HG03520 (cell line): ENCODE measurements at regions not wholly inside any gene's neighbourhood (a gene's known extent, or its start where the extent isn't known, plus 50 kb on each side); places are given as distances from the start of the nearest gene placed in this dataset.

ENCODE experiments used
- ATAC-seq: cut with Tn5 transposase; IDR thresholded peaks from one replicate; pipeline ENCODE4 v1.9.1; 2021; ENCODE audit warnings: mild to moderate bottlenecking, moderate library complexity; ENCODE audit not compliant: unreplicated experiment

DNA sequence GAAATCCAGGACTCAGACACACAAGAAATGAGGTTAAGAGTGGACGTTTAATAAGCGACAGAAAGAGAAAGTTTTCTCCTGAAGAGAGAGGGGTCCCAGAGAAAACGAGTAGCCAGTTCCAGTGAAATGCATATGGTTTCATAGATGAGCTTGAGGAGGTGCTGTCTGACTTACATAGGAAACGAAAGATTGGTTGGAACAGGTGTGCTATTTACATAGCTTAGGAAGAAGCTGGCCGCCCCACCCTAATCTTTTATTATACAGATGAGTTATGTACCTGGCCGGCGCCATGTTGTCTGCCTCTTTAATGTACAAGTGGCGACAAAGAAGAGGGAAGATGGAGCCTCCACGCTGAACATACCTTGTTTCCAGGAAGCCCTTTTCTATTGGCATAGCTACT lies 223.0 kb downstream of the SLC6A15 start:
- ATAC-seq, result no peak

DNA sequence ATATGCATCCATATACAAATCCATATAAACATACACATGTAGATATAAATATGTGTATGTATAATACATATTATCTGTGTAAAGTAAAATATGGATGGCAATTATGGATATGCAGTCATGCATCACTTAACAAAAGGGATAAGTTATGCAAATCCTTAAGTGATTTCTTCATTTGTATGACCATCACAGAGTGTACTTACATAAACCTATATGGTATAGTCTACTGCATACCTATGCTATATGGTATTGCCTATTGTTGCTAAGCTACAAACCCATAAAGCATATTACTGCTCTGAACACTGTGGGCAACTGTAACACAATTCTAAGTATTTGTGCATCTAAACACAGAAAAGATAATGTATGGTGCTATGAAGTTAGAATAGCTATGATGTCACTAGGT lies 227.2 kb downstream of the SLC6A15 start:
- ATAC-seq, result no peak

DNA sequence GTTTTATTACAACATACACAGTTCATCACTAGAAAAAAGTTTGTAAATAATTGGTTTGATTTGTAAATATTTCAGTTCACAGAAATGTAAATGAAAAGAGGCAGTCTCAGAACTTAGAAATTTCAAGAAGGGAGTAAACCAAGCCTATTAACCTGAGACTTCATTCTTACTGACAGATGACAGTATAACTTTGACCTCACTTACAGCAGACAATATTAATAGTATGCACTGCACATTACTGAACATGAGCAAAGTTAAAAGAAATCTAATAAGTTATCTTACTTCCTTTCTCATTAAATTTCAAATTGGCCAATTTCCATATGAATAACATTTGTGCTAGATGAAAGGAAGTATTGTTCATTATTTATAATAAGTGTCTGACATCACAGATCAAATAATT lies 235.8 kb downstream of the SLC6A15 start:
- ATAC-seq, result no peak

DNA sequence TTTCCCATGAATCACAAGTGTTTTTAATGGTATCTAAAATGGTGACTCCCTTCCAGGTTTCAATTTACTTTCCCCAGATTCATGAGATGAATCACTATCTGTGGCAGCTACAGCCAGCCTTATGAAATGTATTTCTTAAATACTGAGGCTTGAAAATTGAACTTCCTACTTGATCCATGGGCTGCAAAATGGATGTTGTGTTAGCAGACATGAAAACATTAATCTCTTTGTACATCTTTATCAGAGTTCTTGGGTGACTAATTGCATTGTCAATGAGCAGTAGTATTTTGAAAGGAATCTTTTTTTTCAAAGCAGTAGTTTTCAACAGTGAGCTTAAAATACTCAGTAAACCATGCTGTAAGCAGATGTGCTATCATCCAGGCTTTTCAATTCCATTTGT lies 250.8 kb downstream of the SLC6A15 start:
- ATAC-seq, result no peak

DNA sequence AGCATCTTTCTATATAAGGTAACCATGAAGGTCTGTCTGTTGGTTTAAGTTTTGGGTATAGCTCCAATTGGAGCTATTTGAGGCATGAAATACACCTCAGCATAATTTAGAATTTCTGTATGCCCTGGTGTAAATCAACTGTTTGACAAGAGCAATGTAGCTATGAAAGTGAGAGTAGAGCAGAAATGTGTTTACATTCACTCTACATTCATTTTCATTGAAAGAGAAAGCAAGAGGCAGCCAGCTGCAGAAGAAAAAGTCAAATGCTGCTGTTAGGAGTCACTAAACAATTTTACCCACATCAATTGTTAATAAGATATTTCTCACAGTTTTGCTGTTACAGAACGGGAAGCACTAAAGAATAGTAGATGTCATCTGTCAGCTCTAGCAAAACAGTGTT lies 252.5 kb downstream of the SLC6A15 start:
- ATAC-seq, result no peak

DNA sequence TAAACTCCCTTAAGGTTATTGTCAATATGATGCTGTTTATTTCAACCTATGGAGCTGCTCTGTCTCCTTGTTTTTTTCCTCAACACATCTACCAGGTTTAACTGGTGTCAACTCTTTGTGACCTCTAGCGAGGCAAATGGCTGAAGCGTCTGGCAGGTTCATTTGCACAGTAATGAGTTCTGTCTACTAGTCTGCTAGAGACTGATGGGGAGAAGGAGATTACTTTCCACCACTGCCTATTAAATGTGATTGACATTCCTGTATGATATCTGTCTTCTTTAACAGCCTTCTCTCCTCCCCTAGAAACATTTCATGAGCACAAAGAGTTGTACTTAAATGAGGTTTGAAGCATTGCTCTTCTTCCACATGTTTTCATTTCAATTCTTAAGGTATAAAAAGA lies 253.7 kb downstream of the SLC6A15 start:
- no peak for ATAC-seq

DNA sequence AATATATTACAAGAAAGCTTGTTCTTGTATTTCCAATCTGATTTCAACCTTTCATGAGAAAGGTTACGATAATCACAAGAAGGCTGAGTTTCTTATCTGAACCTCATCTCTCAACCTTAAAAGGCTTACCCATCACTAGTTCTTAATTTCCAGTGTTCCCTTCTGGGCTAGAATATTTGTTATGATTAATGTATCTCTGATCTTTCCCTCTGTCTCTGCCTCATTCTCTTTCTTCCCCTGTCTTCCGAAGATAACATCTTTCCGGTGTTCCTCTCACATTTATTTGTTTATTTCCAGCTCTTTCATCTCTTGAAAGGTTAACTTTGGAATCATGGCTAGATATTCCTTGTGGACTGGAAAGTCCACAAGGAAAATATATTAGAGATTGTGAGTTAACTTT lies 255.9 kb downstream of the SLC6A15 start:
- no peak for ATAC-seq

DNA sequence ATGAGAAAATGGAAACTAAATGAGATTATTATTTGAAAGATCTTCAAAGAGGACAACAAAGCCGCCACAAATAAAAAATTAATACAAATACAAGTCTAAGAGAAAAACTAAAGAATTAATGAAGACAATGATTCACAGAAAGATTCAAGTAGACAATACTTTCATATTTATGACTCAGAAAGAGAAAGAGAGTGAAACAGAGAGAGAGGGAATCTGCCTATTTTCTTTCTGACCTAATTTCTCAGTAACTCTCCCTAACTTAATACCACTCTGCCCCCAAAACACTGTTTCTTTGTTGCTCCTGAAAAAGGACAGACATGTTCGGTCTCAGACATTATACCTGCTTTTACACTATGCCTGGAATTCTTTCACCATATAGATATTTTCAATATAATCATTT lies 259.1 kb downstream of the SLC6A15 start:
- no peak for ATAC-seq

DNA sequence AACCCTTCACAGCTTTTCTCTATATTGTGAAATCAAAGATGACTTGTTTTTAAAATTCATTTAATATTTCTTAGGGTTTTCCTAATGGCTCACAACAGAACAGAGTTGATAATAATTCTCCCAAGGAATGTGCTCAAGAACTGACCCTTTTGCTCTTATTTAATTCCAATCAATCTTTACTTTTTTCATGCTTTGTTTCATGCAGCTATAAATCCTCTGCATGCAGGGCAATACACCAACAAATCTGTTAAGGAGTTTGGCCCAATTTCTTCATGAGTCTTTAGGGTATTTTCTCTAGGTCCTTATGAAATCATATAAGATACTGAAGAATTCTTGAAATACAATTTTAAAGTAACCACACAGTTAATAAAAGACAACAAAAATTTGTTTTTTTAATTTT lies 264.2 kb downstream of the SLC6A15 start:
- no peak for ATAC-seq

DNA sequence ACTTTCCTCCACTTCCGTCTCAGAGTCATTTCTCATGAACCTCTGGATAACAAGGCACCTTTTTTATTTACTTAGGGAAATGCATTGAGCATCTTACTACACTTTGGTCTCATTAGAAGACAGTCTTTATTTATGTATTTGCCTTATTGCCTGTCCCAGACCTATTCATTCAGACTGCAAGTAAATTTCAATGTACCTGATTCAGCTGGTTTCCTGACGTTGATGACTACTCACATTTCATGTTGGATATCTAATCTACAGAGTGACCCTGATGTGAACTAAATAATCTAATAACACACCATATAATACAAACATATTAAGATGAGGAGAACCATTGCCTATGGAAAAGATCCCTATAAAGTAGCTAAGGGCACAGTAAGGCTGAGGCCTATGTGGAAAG lies 267.7 kb downstream of the SLC6A15 start:
- ATAC-seq, result no peak

DNA sequence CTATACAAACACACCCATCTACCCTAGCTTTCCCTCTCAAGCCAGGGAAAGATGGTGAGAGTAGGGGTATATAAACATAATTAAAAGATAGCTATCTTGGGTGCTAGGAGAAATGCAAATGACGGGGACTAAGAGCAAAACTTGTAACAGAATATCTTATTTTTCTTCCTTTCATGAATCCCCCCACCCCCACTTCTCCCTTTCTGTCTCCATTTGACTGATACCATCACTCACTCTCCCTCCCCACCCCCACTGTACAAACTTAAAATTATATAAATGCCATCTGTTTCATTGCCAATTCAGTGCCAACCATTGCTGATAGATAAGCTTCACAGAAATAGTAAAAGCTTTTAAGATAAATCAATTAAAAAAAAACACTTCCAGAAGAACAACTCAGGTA lies 268.6 kb downstream of the SLC6A15 start:
- no peak for ATAC-seq

DNA sequence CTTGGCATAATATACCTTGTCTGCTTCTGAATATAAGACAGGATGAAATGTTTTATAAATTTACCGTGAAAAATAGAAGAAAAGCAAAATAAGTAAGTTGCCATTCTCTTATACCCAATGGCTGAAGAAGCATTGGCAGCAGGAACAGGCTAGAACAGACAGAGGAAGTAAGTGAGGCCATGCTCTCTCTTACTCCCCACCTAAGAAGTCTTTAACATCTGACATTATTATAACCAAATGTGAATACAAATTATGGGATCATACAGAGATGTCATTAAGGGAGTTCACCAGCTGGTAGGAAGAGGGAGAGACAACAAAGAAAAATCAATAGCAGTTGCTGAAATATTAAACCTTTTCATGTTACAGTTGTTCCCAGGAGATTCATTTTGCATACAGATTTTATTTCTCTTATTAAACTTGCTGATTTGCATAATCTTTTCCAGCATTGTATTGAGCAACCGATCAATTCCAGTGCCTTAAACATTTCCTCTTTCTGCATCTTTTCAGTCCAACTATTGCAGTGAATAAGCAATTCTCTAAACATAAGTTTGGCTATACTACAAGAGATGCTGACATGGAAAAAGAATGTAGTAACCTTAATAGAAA lies 270.6 kb downstream of the SLC6A15 start:
- no peak for ATAC-seq

DNA sequence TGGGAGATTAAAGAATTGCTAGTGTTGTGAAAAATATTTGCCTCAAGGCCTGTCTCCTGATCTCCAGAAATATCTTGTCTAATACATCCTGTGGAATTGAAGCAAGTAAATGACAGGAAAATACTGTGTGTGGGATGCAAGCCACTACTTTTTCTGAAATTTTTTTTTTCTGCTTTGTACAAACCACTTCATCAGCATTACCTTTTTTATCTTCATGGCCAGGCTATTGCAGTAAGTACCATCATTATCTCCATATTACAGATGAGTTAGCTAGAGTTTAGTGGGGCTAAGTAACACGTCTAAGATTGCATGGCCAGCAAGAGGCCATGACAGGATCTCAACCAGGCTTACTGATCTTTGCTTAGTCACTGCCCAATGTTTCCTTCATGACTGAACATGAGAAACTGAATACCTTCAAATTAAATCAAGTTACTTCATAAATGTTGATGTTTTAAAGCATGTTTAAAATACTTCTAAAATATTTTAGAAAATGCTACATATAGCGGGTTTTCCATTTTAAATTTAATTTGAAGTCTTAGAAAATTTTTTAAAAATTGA lies 273.7 kb downstream of the SLC6A15 start:
- ATAC-seq, result no peak

DNA sequence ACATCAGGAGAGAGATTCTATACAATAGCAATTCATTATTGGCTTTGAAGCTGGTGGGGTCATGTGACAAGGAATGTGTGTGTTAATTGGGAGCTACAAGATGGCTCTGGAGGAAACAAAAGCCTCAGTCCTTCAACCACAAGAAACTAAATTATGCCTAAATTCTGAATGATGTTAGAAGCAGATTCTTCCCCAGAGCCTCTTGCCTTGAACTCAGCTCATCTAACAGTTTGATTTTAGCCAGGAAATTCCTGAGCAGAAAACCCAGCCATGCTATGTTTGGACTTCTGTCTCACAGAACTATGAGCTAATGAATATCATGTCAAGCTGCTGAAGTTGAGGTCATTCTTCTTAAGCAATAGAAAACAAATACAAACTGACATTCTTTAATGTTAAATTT lies 274.7 kb downstream of the SLC6A15 start:
- no peak for ATAC-seq

DNA sequence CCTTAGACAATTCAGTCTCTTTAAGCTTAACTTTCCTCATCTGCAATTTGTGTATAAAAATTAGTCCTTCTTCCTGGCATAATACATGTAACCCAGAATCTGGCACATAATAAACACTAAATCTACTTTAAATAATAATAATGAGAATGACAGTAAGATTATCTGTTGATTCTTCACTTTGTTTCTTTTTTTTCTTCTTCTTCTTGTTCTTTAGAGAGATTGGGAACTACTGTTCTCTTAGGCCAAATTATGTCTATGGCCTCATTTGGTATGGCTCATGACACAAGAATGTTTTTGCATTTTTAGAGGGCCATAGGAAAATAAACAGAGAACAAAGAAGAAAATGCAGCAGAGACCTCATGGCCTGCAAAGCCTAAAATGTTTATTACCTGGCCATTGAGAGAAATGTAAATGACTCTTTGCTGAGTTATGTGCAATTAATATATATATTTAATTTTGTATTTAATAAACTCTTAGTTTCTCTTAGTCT lies 275.8 kb downstream of the SLC6A15 start:
- ATAC-seq, result no peak

DNA sequence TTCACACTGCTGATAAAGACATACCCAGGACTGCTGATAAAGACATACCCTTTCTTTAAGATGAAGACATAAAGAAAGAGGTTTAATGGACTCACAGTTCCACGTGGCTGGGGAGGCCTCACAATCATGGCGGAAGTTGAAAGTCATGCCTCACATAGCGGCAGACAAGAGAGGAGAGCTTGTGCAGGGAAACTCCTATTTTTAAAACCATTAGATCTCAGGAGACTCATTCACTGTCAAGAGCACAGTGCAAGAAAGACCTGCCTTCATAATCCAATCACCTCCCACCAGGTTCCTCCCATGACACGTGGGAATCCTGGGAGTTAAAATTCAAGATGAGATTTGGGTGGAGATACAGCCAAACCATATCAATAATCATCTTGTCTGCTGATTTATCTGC lies 278.1 kb downstream of the SLC6A15 start:
- ATAC-seq, result no peak

DNA sequence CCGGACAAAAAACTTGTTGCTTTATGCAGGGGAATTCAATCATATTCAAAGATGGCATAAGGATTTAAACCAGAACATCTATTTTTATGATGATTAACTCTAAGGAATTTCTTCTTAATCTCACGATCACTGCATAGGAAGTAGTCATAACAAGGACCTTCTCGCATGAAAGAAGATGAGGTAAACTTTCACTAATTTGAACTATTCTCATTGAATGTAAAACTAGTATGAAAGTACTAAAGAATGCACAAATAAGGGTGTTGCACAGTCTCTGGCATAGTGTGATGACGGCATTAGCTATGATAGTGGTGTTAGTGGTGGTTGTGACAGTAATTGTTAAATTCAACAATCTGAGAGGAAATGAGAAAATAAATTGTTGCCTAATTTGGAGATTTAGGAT lies 280.0 kb downstream of the SLC6A15 start:
- no peak for ATAC-seq

DNA sequence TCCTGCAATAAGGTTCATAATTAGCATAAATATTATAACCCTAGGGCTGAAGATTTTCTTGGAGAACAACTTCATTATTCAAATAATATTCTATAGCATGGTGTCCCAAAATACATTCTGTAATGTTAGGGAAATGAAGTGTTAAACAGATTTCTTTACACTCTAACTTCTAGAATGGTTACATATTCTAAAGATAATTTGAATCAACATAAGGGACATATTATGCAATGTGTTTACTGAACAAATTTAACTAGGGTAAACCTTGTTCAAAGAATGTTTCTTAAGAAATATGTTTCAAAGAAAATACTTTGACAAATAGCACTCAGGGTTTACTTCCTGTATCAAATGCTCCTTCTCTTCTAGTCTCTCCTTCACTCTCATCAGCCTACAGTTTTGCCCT lies 281.6 kb downstream of the SLC6A15 start:
- ATAC-seq, result no peak

DNA sequence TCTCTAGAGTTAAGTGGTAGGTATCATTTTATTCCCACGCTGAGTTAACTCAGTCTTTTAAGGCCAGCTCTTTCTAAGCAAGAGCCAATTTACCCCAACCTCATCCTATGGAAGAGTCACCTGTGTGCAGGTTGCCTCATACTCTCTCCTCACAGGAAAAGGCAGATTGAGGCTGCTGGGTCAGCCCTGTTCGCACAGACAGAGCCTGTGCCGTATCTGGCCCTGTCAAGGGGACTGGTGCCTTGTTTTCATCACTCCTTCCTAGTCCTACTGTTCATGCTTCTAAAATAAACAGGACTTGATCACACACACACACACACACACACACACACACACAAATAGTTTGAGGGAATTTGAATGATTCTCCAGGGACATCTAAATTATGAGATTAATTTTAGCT lies 285.0 kb downstream of the SLC6A15 start:
- ATAC-seq, result no peak

DNA sequence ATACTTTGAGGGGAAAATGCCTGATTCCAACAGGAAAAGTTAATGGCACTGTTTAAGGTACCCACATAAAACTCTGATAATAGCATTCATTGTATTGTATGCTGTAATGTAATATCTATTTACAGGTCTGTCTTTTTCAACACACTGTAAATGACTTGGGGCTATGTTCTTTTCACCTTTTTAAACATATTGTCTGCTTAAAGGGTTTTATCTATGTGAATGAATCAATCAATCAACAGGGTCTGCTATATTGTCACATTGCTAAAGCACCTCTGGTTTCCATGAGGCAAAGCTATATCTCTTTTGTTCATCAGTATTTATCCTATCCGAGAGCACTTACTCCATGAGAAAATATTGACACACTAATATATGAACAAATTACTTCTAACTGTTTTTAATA lies 288.0 kb downstream of the SLC6A15 start:
- ATAC-seq, result no peak

DNA sequence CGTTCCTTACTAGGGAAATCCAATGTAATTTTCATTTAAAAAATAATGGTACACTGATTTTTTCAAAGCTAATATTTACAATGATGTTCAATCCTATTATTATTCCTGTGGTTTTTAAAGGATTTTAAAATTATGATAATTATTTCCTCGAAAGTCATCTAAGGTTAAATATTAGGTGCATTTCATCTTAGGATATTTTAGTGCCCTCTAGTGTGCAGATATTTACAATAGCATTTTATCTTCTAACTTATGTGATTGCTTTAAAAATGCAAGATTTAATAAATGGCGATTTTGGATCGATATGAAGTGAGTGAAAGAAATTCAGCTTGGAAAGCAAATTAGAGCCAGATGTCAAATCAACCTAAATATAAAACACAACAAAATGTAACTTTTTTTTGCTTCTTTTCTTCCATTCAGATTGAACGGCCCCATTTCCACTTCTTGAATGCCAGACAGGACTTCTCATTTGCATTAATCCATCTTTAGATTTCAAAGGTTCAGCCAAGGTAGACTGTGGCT lies 293.5 kb downstream of the SLC6A15 start:
- ATAC-seq, result no peak

DNA sequence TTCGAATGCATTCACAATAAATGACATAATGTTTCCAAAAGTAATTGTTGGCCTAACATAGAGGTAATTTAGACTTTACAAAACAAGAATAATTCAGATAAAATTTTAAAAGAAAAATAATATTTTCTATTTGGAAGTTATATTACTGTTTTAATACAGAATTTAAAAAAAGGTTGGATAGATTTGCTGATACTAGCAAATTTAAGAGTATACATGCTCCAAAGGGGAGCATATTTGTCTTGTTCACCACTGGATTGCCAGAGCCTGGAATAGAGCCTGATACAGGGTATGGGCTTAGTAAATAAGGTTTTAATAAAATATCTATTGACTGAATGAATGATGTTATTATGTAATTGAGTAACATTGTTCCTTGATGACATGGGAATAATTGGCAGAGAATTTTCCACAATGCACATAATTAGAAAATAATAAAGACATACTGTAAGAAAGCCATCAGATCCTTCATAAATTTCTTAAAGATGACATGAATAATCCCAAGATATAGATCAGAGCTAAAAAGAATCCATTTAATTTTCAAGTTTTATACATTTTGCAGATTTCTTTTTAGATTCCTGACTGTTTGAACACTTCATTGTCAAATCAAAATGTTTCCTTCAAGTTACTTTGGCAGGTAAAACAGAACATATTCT lies 305.3 kb downstream of the SLC6A15 start:
- no peak for ATAC-seq
